Endodermal cell (in vitro differentiated cells): ENCODE measurements at regions not wholly inside any gene's neighbourhood (a gene's known extent, or its start where the extent isn't known, plus 50 kb on each side); places are given as distances from the start of the nearest gene placed in this dataset.

Source experiments
- DNase-seq: peaks from one replicate; pipeline ENCODE4 v3.0.0-alpha.2; 2017
- H3K27ac ChIP-seq: 2 replicates; pipeline ENCODE4 v1.5.1; 2013; ENCODE audit warnings: mild to moderate bottlenecking, low read depth, low read length, moderate library complexity
- H3K27me3 ChIP-seq: 2 replicates; pipeline ENCODE4 v1.6.1; 2013; ENCODE audit warnings: mild to moderate bottlenecking, low read length, moderate library complexity; ENCODE audit not compliant: insufficient read depth, control insufficient read depth, poor library complexity, severe bottlenecking
- H3K36me3 ChIP-seq: 2 replicates; pipeline ENCODE4 v1.7.0; 2013; ENCODE audit warnings: mild to moderate bottlenecking, low read length, moderate library complexity; ENCODE audit not compliant: control insufficient read depth, insufficient read depth
- H3K4me1 ChIP-seq: one replicate; pipeline ENCODE4 v1.7.0; 2013; ENCODE audit warnings: low read length; ENCODE audit not compliant: control insufficient read depth, insufficient read depth
- H3K4me3 ChIP-seq: 2 replicates; pipeline ENCODE4 v1.5.1; 2013; ENCODE audit warnings: mild to moderate bottlenecking, low read length, moderate library complexity
- H3K9ac ChIP-seq: 2 replicates; pipeline ENCODE4 v1.6.1; 2013; ENCODE audit warnings: mild to moderate bottlenecking, low read length, moderate library complexity; ENCODE audit not compliant: poor library complexity, severe bottlenecking; ENCODE audit errors: extremely low read depth
- H3K9me3 ChIP-seq: 2 replicates; pipeline ENCODE4 v1.6.1; 2013; ENCODE audit warnings: mild to moderate bottlenecking, low read length, moderate library complexity; ENCODE audit not compliant: control insufficient read depth
- H3K27ac Mint-ChIP-seq: 2 replicates; pipeline ENCODE4 v1.8.0; 2020; ENCODE audit warnings: mixed read lengths
- H3K27me3 Mint-ChIP-seq: 2 replicates; pipeline ENCODE4 v1.8.0; 2021; ENCODE audit warnings: mild to moderate bottlenecking, mixed read lengths; ENCODE audit not compliant: insufficient read depth
- H3K36me3 Mint-ChIP-seq: 2 replicates; pipeline ENCODE4 v1.8.0; 2020; ENCODE audit warnings: low read depth, mixed read lengths
- H3K4me1 Mint-ChIP-seq: 2 replicates; pipeline ENCODE4 v1.8.0; 2020; ENCODE audit warnings: mixed read lengths
- H3K4me3 Mint-ChIP-seq: 2 replicates; pipeline ENCODE4 v1.8.0; 2020; ENCODE audit warnings: mild to moderate bottlenecking, moderate library complexity, mixed read lengths
- H3K9me3 Mint-ChIP-seq: 2 replicates; pipeline ENCODE4 v1.8.0; 2020; ENCODE audit warnings: mild to moderate bottlenecking, mixed read lengths
- WGBS, 2 experiments: methylation state at CpG; one replicate each; pipeline versions ENCODE4 v1.1.5 to v1.1.7; 2013; ENCODE audit warnings: missing lambda C conversion rate in 2 of 2, mixed read lengths in 1 of 2; ENCODE audit not compliant: insufficient coverage in 1 of 2, insufficient read length in 1 of 2; 5-methylcytosine and 5-hydroxymethylcytosine counted together
- TF ChIP-seq, protein P1 (sequence below): fragments of 200-600 bp; sonication (generic); conservative IDR thresholded peaks from 2 replicates; pipeline ENCODE4 v1.5.0; 2021; ENCODE audit warnings: antibody characterized with exemption, mild to moderate bottlenecking

DNA sequence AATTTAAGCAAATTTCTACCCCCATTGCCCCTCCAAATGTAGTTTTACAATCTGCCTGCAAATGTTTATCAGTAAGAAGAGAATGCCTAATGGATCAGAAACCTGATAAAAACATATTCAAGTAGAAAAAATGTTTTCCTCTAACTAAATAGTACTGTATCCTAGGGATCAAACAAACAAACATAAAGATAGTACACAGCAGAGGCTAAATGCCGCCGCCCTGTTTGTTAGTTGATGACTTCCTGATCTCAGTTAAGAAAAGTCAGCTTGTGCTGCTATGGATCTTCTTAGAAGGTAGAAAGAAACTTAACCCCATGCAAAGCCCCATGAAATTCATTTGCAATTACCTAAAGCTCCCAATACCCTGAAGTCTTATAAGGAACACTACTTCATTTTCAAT lies 387.3 kb upstream of the THBS1 start:
- H3K27me3 ChIP-seq = no peaks in the 10 kb centered on the region
- TF ChIP-seq, protein P1, sequence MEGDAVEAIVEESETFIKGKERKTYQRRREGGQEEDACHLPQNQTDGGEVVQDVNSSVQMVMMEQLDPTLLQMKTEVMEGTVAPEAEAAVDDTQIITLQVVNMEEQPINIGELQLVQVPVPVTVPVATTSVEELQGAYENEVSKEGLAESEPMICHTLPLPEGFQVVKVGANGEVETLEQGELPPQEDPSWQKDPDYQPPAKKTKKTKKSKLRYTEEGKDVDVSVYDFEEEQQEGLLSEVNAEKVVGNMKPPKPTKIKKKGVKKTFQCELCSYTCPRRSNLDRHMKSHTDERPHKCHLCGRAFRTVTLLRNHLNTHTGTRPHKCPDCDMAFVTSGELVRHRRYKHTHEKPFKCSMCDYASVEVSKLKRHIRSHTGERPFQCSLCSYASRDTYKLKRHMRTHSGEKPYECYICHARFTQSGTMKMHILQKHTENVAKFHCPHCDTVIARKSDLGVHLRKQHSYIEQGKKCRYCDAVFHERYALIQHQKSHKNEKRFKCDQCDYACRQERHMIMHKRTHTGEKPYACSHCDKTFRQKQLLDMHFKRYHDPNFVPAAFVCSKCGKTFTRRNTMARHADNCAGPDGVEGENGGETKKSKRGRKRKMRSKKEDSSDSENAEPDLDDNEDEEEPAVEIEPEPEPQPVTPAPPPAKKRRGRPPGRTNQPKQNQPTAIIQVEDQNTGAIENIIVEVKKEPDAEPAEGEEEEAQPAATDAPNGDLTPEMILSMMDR = no peak
- H3K4me3 ChIP-seq = no peak overlapping the region
- Mint-ChIP-seq H3K27me3 (no peaks in the 10 kb centered on the region), H3K4me1 (no peaks in the 10 kb centered on the region), H3K27ac (no peak overlapping the region), H3K4me3 (no peak overlapping the region), H3K9me3 (no peaks in the 10 kb centered on the region), H3K36me3 (no peaks in the 10 kb centered on the region)
- no peaks in the 10 kb centered on the region for H3K36me3 ChIP-seq
- no peaks in the 10 kb centered on the region for H3K9me3 ChIP-seq
- H3K9ac ChIP-seq = no peak overlapping the region
- H3K27ac ChIP-seq = no peak overlapping the region
- DNase-seq = no peak
- no peaks in the 10 kb centered on the region for H3K4me1 ChIP-seq
- 100% methylated on average over 2 of the region's 2 CpGs; no CpG with 5 or more reads in 1 of the 2 experiments for WGBS, 2 experiments

DNA sequence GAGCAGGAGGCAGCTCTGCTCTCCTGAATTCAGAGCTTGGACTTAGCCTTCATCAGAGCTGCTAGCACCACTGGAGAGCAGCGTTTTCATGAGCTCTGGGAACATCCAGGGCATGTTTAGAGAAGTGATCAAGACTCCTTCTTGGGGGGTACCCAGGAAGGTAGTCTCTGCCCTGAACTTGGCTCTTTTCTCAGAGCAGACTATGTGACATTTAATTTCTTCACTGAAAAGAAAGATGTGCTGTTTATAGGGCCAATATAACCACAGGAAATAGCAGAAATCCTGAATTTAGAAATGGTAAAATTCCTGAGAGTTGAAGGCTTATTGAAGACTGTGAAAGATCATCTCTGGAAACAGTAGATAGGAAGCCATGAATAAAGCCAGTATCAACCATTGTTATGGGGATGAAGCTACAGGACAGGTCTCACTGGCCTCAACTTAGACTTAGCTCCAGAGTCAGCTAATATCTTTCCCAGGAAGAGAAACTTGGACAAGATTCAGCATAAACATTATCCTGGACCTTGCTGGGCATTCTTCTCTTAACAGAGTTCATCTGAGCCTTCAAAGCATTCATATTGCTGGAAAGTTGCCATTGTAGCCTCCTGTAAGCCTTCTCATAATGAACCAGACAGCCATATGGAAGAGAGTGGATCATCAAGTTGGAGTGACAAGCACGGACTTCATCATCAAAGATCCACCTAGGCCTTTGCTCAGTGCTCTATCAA lies 386.6 kb upstream of the THBS1 start:
- Histone ChIP-seq H3K36me3 (no peaks in the 10 kb centered on the region), H3K9me3 (no peaks in the 10 kb centered on the region), H3K27me3 (no peaks in the 10 kb centered on the region), H3K4me1 (no peaks in the 10 kb centered on the region), H3K4me3 (no peak overlapping the region), H3K27ac (no peak overlapping the region), H3K9ac (no peak overlapping the region)
- TF ChIP-seq, protein P1 = no peak
- H3K27me3 Mint-ChIP-seq = no peaks in the 10 kb centered on the region
- H3K27ac Mint-ChIP-seq = no peak overlapping the region
- no peaks in the 10 kb centered on the region for H3K4me1 Mint-ChIP-seq
- no peaks in the 10 kb centered on the region for H3K9me3 Mint-ChIP-seq
- no peak for DNase-seq
- 92 to 94% methylated on average over 2 of the region's 2 CpGs for WGBS, 2 experiments
- H3K36me3 Mint-ChIP-seq = no peaks in the 10 kb centered on the region
- no peak overlapping the region for H3K4me3 Mint-ChIP-seq

DNA sequence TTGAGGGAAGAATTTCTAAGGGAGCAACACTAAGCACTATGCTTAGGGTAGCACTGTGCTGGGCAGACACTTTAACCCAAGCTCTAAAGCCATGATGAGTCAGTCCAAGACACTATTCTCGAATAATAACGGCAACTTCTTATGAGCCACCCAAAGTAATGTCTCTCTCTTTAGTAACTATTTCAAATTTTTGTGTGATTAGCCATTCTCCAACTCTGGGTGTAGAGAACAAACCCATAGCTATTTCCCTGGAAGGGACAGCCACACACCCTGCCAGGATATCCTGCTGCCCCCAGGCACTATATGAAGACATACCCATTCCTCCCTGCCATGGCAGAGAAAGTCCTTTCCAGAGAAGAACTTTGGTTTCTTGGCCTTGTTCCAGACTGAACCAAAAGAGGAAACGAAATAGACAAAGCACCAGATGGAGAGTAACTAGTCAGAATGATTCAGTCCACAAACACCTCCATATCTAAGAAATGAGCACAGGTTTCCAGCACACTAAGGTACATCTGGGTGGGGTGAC lies 384.9 kb upstream of the THBS1 start:
- no peak overlapping the region for H3K4me3 Mint-ChIP-seq
- TF ChIP-seq, protein P1 = no peak
- H3K9me3 ChIP-seq = no peaks in the 10 kb centered on the region
- no peak overlapping the region for H3K27ac Mint-ChIP-seq
- no peak overlapping the region for H3K4me3 ChIP-seq
- no peak overlapping the region for H3K27ac ChIP-seq
- H3K36me3 ChIP-seq = no peaks in the 10 kb centered on the region
- H3K36me3 Mint-ChIP-seq = no peaks in the 10 kb centered on the region
- no peak overlapping the region for H3K9ac ChIP-seq
- H3K27me3 ChIP-seq = no peaks in the 10 kb centered on the region
- H3K9me3 Mint-ChIP-seq = no peaks in the 10 kb centered on the region
- H3K27me3 Mint-ChIP-seq = no peaks in the 10 kb centered on the region
- 87 to 100% methylated on average over 2 to 3 of the region's 3 CpGs for WGBS, 2 experiments
- no peak for DNase-seq
- no peaks in the 10 kb centered on the region for H3K4me1 Mint-ChIP-seq
- H3K4me1 ChIP-seq = peaks cover 3% of the 10 kb centered on the region
